HEK293 (cell line): ENCODE measurements at regions not wholly inside any gene's neighbourhood (a gene's known extent, or its start where the extent isn't known, plus 50 kb on each side); places are given as distances from the start of the nearest gene placed in this dataset.

Experiments used
- CTCF ChIP-seq: fragments of 450-650 bp; formaldehyde crosslinking; IDR thresholded peaks from 2 replicates; pipeline ENCODE4 v1.5.1; 2016; ENCODE audit warnings: missing biosample characterization, missing genetic modification characterization
- KLF9 ChIP-seq: fragments of 450-650 bp; formaldehyde crosslinking; IDR thresholded peaks from 2 replicates; pipeline ENCODE4 v1.5.1; 2016; ENCODE audit warnings: missing biosample characterization, missing genetic modification characterization, low read depth
- ZFP41 ChIP-seq: fragments of 450-650 bp; formaldehyde crosslinking; IDR thresholded peaks from 2 replicates; pipeline ENCODE4 v1.5.1; 2016; ENCODE audit warnings: missing biosample characterization, missing genetic modification characterization, borderline replicate concordance
- ZNF112 ChIP-seq: fragments of 450-650 bp; formaldehyde crosslinking; IDR thresholded peaks from 2 replicates; pipeline ENCODE4 v1.5.0; 2017; ENCODE audit warnings: missing biosample characterization, missing genetic modification characterization
- ZNF121 ChIP-seq: fragments of 450-650 bp; formaldehyde crosslinking; IDR thresholded peaks from 2 replicates; pipeline ENCODE4 v1.5.1; 2016; ENCODE audit warnings: missing biosample characterization, missing genetic modification characterization
- ZNF274 ChIP-seq, 2 experiments: fragments of 200-500 bp in 1 of 2; fragments of 450-650 bp in 1 of 2; sonication (Bioruptor generic) in 1 of 2; formaldehyde crosslinking in 1 of 2; IDR thresholded peaks; 2 replicates each; pipeline versions ENCODE4 v1.5.1 to v1.6.1; 2014 to 2016; ENCODE audit warnings: borderline replicate concordance in 1 of 2, inconsistent platforms in 1 of 2, low read length in 1 of 2, missing biosample characterization in 1 of 2, missing genetic modification characterization in 1 of 2
- ZNF311 ChIP-seq: fragments of 450-650 bp; formaldehyde crosslinking; IDR thresholded peaks from 2 replicates; pipeline ENCODE4 v1.5.1; 2017; ENCODE audit warnings: missing biosample characterization, missing genetic modification characterization, borderline replicate concordance
- ZXDB ChIP-seq: fragments of 450-650 bp; formaldehyde crosslinking; IDR thresholded peaks from 2 replicates; pipeline ENCODE4 v1.5.1; 2016; ENCODE audit warnings: missing biosample characterization, missing genetic modification characterization

- TF ChIP-seq CTCF (tag by site-specific recombination) (no peak), ZFP41 (no peak), ZNF121 (tag by site-specific recombination) (no peak), ZNF311 (tag by site-specific recombination) (no peak), ZXDB (no peak), ZNF112 (tag by site-specific recombination) (no peak), ZNF274 (IDR thresholded peaks at IDR 0.05; ENCODE audit: low read length) (no peak), ZNF274 (tag by site-specific recombination; IDR thresholded peaks at IDR 0.05; ENCODE audit: borderline replicate concordance) (no peak), KLF9 (tag by site-specific recombination) (no peak)
Observed at GRCh38 chr14:100467046-100467750, 120.0 kb downstream of the BEGAIN start.
